ENCODE measurements at regions not wholly inside any gene's neighbourhood (a gene's known extent, or its start where the extent isn't known, plus 50 kb on each side); places are given as distances from the start of the nearest gene placed in this dataset.

DNA sequence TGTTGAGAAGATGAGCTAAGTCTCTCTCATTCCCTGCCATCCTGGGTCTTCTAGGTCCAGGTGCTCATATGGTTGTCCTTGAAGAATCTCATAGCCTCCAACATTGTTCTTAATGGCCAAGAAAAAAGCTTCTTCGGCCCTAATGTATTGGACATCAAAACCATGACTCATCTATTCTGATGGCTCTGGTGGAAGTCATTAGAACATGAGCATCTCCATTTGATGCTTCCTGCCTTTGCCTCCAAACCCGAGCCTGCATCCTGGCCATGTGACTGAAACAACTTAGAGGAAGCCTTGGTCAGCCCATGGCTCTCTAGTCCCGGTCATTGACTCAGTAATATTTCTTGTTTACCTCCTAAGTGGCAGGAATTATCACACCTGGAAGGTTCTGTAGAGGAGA, 264.1 kb upstream of the FZD8 start:
- POLR2A ChIA-PET: no interaction called here
- no peak for ATAC-seq

GRCh38 chr10:35903021-35903420, 260.9 kb upstream of the FZD8 start:
- Histone ChIP-seq H3K4me3 (replicated peaks in 1 of 2; ENCODE audit: low read depth in 1 of 2, low read length in 2 of 2) (no peak overlapping the region), H3K9me3 (ENCODE audit: control insufficient read depth in 1 of 2, insufficient read depth in 1 of 2, low read depth in 1 of 2, low read length in 2 of 2) (peaks cover 0 to 3% of the 10 kb centered on the region in 2 experiments; a peak in 1 of 4 replicates), H3K9ac (ENCODE audit: low read length) (no peak overlapping the region), H3K27ac (ENCODE audit: low read depth, low read length) (no peak overlapping the region), H3K4me1 (ENCODE audit: control insufficient read depth in 1 of 2, insufficient read depth in 2 of 2, low read length in 2 of 2) (no peaks in the 10 kb centered on the region), H3K36me3 (ENCODE audit: control insufficient read depth in 1 of 2, insufficient read depth in 2 of 2, low read length in 2 of 2) (no peaks in the 10 kb centered on the region), H3K27me3 (ENCODE audit: insufficient read depth, low read length) (no peaks in the 10 kb centered on the region), H2AFZ (ENCODE audit: low read depth, low read length, poor library complexity, severe bottlenecking) (no peak overlapping the region), H4K20me1 (ENCODE audit: insufficient read depth) (no peaks in the 10 kb centered on the region), H3K4me2 (ENCODE audit: low read length) (no peak overlapping the region), H3K79me2 (ENCODE audit: insufficient read depth, low read length) (no peaks in the 10 kb centered on the region), H3K9me2 (ENCODE audit: insufficient read depth) (no peaks in the 10 kb centered on the region)
- RAD21 ChIA-PET (ENCODE audit: low non-redundant PET in 1 of 2, low total read pairs in 2 of 2, uncharacterized antibody in 2 of 2, unreplicated experiment in 2 of 2): no interaction called here
- BruUV-seq (replicated peaks): no TSS peak
- CTCF ChIA-PET: no interaction called here
- POLR2A ChIA-PET: no interaction called here
- intact Hi-C loops (cut with micrococcal nuclease): no loop called here
- ATAC-seq (no peak), DNase-seq (ENCODE audit: low read depth, low spot score) (no peak)
- TF ChIP-seq JUND (IDR thresholded peaks at IDR 0.05) (no peak), REST (IDR thresholded peaks at IDR 0.05; ENCODE audit: low read depth) (no peak), SRF (IDR thresholded peaks at IDR 0.05; ENCODE audit: low read depth) (no peak), YY1 (IDR thresholded peaks at IDR 0.05; ENCODE audit: extremely low read depth, insufficient replicate concordance, low read depth, low read length) (no peak), ZFX (IDR thresholded peaks at IDR 0.05) (no peak), EGR1 (IDR thresholded peaks at IDR 0.05; ENCODE audit: low read depth) (no peak), CBX3 (IDR thresholded peaks at IDR 0.05; ENCODE audit: low read depth) (no peak), SIN3A (IDR thresholded peaks at IDR 0.05; ENCODE audit: low read depth) (no peak), TCF7L2 (IDR thresholded peaks at IDR 0.05; ENCODE audit: borderline replicate concordance, extremely low read depth, insufficient read depth, insufficient read length) (no peak), POLR2A (IDR thresholded peaks at IDR 0.05; ENCODE audit: borderline replicate concordance, extremely low read depth, insufficient read depth, insufficient read length) (no peak)
- TF ChIP-seq, protein P1, sequence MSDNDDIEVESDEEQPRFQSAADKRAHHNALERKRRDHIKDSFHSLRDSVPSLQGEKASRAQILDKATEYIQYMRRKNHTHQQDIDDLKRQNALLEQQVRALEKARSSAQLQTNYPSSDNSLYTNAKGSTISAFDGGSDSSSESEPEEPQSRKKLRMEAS (IDR thresholded peaks at IDR 0.05): no peak

More for the DNA sequence above, 264.1 kb upstream of the FZD8 start:
- RAD21 ChIA-PET (ENCODE audit: low non-redundant PET in 1 of 2, low total read pairs in 2 of 2, uncharacterized antibody in 2 of 2, unreplicated experiment in 2 of 2): no interaction called here
- H3K9me3 ChIP-seq (ENCODE audit: control insufficient read depth in 1 of 2, insufficient read depth in 1 of 2, low read depth in 1 of 2, low read length in 2 of 2): no peaks in the 10 kb centered on the region; a peak in 1 of 4 replicates
- no peak overlapping the region for H3K9ac ChIP-seq (ENCODE audit: low read length)
- H2AFZ ChIP-seq (ENCODE audit: low read depth, low read length, poor library complexity, severe bottlenecking): no peak overlapping the region
- intact Hi-C loops (cut with micrococcal nuclease): no loop called here
- no peaks in the 10 kb centered on the region for H3K27me3 ChIP-seq (ENCODE audit: insufficient read depth, low read length)
- CTCF ChIA-PET: no interaction called here
- no peak overlapping the region for H3K27ac ChIP-seq (ENCODE audit: low read depth, low read length)
- H3K4me2 ChIP-seq (ENCODE audit: low read length): no peak overlapping the region
- H3K9me2 ChIP-seq (ENCODE audit: insufficient read depth): no peaks in the 10 kb centered on the region
- no peaks in the 10 kb centered on the region for H3K4me1 ChIP-seq (ENCODE audit: control insufficient read depth in 1 of 2, insufficient read depth in 2 of 2, low read length in 2 of 2)
- no peaks in the 10 kb centered on the region for H3K36me3 ChIP-seq (ENCODE audit: control insufficient read depth in 1 of 2, insufficient read depth in 2 of 2, low read length in 2 of 2)
- DNase-seq (ENCODE audit: low read depth, low spot score): no peak
- H3K79me2 ChIP-seq (ENCODE audit: insufficient read depth, low read length): no peaks in the 10 kb centered on the region
- H3K4me3 ChIP-seq (replicated peaks in 1 of 2; ENCODE audit: low read depth in 1 of 2, low read length in 2 of 2): no peak overlapping the region
- TF ChIP-seq RAD21 (IDR thresholded peaks at IDR 0.05; ENCODE audit: low read depth) (no peak), EZH2phosphoT487 (IDR thresholded peaks at IDR 0.05; ENCODE audit: borderline replicate concordance) (no peak), CEBPB (IDR thresholded peaks at IDR 0.05; ENCODE audit: low read depth) (no peak), POLR2AphosphoS5 (IDR thresholded peaks at IDR 0.05; ENCODE audit: low read depth, low read length) (no peak), CBX3 (IDR thresholded peaks at IDR 0.05; ENCODE audit: low read depth) (no peak), SRF (IDR thresholded peaks at IDR 0.05; ENCODE audit: low read depth) (no peak), YY1 (IDR thresholded peaks at IDR 0.05; ENCODE audit: extremely low read depth, insufficient replicate concordance, low read depth, low read length) (no peak), EGR1 (IDR thresholded peaks at IDR 0.05; ENCODE audit: low read depth) (no peak), SIN3A (IDR thresholded peaks at IDR 0.05; ENCODE audit: low read depth) (no peak), POLR2A (IDR thresholded peaks at IDR 0.05; ENCODE audit: borderline replicate concordance, extremely low read depth, insufficient read depth, insufficient read length) (no peak), ZNF274 (IDR thresholded peaks at IDR 0.05; ENCODE audit: low read depth, low read length) (no peak)
- TF ChIP-seq, protein P2, sequence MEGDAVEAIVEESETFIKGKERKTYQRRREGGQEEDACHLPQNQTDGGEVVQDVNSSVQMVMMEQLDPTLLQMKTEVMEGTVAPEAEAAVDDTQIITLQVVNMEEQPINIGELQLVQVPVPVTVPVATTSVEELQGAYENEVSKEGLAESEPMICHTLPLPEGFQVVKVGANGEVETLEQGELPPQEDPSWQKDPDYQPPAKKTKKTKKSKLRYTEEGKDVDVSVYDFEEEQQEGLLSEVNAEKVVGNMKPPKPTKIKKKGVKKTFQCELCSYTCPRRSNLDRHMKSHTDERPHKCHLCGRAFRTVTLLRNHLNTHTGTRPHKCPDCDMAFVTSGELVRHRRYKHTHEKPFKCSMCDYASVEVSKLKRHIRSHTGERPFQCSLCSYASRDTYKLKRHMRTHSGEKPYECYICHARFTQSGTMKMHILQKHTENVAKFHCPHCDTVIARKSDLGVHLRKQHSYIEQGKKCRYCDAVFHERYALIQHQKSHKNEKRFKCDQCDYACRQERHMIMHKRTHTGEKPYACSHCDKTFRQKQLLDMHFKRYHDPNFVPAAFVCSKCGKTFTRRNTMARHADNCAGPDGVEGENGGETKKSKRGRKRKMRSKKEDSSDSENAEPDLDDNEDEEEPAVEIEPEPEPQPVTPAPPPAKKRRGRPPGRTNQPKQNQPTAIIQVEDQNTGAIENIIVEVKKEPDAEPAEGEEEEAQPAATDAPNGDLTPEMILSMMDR (IDR thresholded peaks at IDR 0.05 in 2 of 3, conservative IDR thresholded peaks at IDR 0.05 in 1 of 3; ENCODE audit: borderline replicate concordance in 1 of 3, insufficient read depth in 1 of 3, low read depth in 2 of 3, low read length in 2 of 3): no peak
- H4K20me1 ChIP-seq (ENCODE audit: insufficient read depth): no peaks in the 10 kb centered on the region
- BruUV-seq (replicated peaks): no TSS peak
